ENCODE measurements at regions not wholly inside any gene's neighbourhood (a gene's known extent, or its start where the extent isn't known, plus 50 kb on each side); places are given as distances from the start of the nearest gene placed in this dataset.

- Histone ChIP-seq H3K4me2 (ENCODE audit: insufficient read depth in 1 of 2, low read depth in 2 of 2, low read length in 2 of 2) (no peak overlapping the region), H4K5ac (ENCODE audit: insufficient read length, low read depth, low read length) (no peak overlapping the region), H4K8ac (ENCODE audit: extremely low read depth, insufficient read depth, low read length) (no peak overlapping the region), H4K91ac (replicated peaks; ENCODE audit: insufficient read length, low read length) (no peak overlapping the region), H3K27ac (ENCODE audit: low read depth, low read length) (no peak overlapping the region), H3K36me3 (ENCODE audit: control insufficient read depth in 2 of 4, insufficient read depth in 4 of 4, low read length in 3 of 4) (no peaks in the 10 kb centered on the region), H3K23me2 (ENCODE audit: low read depth, low read length) (no peaks in the 10 kb centered on the region), H3K9me3 (ENCODE audit: insufficient read depth in 2 of 2, low read depth in 1 of 2, low read length in 1 of 2) (no peaks in the 10 kb centered on the region), H3K79me1 (ENCODE audit: low read depth, low read length) (no peaks in the 10 kb centered on the region), H3K27me3 (replicated peaks in 1 of 4; ENCODE audit: control insufficient read depth in 3 of 4, extremely low read depth in 1 of 4, insufficient read depth in 3 of 4, low read length in 3 of 4) (no peaks in the 10 kb centered on the region), H3K79me2 (ENCODE audit: control insufficient read depth in 1 of 2, insufficient read depth in 2 of 2, low read length in 2 of 2) (no peaks in the 10 kb centered on the region), H3K56ac (replicated peaks; ENCODE audit: insufficient read length, low read depth, low read length) (no peak overlapping the region), H2BK5ac (ENCODE audit: low read depth, low read length) (no peak overlapping the region), H3K4ac (replicated peaks; ENCODE audit: insufficient read length, low read depth, low read length) (no peak overlapping the region), H3K23ac (ENCODE audit: insufficient read length) (no peak overlapping the region), H3K4me1 (replicated peaks in 1 of 4; ENCODE audit: control insufficient read depth in 3 of 4, insufficient read depth in 4 of 4, low read length in 3 of 4) (no peaks in the 10 kb centered on the region), H2BK12ac (ENCODE audit: low read depth, low read length) (no peak overlapping the region), H2BK120ac (replicated peaks; ENCODE audit: low read depth, low read length) (no peak overlapping the region), H3K18ac (ENCODE audit: extremely low read depth, low read length) (no peak overlapping the region), H3K9ac (replicated peaks in 1 of 4; ENCODE audit: extremely low read depth in 1 of 4, low read depth in 3 of 4, low read length in 3 of 4) (no peak overlapping the region), H3K4me3 (ENCODE audit: extremely low read depth in 1 of 4, insufficient read depth in 2 of 4, low read depth in 3 of 4, low read length in 4 of 4) (no peak overlapping the region), H2BK20ac (ENCODE audit: low read length) (no peak overlapping the region), H2BK15ac (ENCODE audit: low read length) (no peak overlapping the region), H4K20me1 (replicated peaks in 1 of 2; ENCODE audit: control insufficient read depth in 1 of 2, insufficient read depth in 2 of 2, low read length in 2 of 2) (no peaks in the 10 kb centered on the region), H3K14ac (ENCODE audit: insufficient read length) (no peak overlapping the region), H2AFZ (ENCODE audit: low read length) (peak overlapping the region; percentile 34; the same call in 1 of the 2 replicates), H2AK5ac (ENCODE audit: low read depth, low read length) (no peak overlapping the region)
- no peak for FAIRE-seq
- CTCF ChIA-PET (ENCODE audit: partially characterized antibody), result interaction anchor here (0.7 to 2.1 kb wide), 9 partner anchors 11 to 182 kb away, joined by 3 to 8 read pairs (median 4); no protein-coding TSS in a partner anchor
- no peak for DNase-seq (ENCODE audit: low read depth in 1 of 2, low spot score in 2 of 2)
- POLR2A ChIA-PET (ENCODE audit: partially characterized antibody), result no interaction called here
- TF ChIP-seq SIX5 (IDR thresholded peaks at IDR 0.05; ENCODE audit: low read depth, low read length) (no peak), ATF2 (IDR thresholded peaks at IDR 0.05; ENCODE audit: low read length) (no peak)
Measured at GRCh38 chr4:111676533-111676932, 468.7 kb upstream of the FAM241A start.
